T-helper 1 cell (primary cell): ENCODE measurements at regions not wholly inside any gene's neighbourhood (a gene's known extent, or its start where the extent isn't known, plus 50 kb on each side); places are given as distances from the start of the nearest gene placed in this dataset.
A peak's percentile ranks its signal among the peaks of the same experiment; 100 is the strongest.

Experiments used
- DNase-seq, 5 donors: peaks; one replicate each; pipeline ENCODE4 v3.0.0-alpha.2; 2012 to 2020

GRCh38 chr13:22135446-22135845 is 464.6 kb downstream of the FGF9 start:
- DNase-seq = no peak

- DNase-seq = no peak
Measured at GRCh38 chr13:22137361-22138050, 466.6 kb downstream of the FGF9 start.

- no peak for DNase-seq
Measured at GRCh38 chr13:22138947-22139346, 468.1 kb downstream of the FGF9 start.

- DNase-seq = no peak
Measured at GRCh38 chr13:22141716-22142115, 470.8 kb downstream of the FGF9 start.

- DNase-seq = no peak
Measured at GRCh38 chr13:22143671-22144070, 472.8 kb downstream of the FGF9 start.

GRCh38 chr13:22144806-22145205 is 473.9 kb downstream of the FGF9 start:
- DNase-seq = no peak

- no peak for DNase-seq
Measured at GRCh38 chr13:22148187-22148586, 477.3 kb downstream of the FGF9 start.

GRCh38 chr13:22152751-22153150 is 481.9 kb downstream of the FGF9 start:
- no peak for DNase-seq

- no peak for DNase-seq
Measured at GRCh38 chr13:22154041-22154440, 483.2 kb downstream of the FGF9 start.

GRCh38 chr13:22161871-22162270 is 491.0 kb downstream of the FGF9 start:
- peak in 1 of 5 donors; percentile 23 for DNase-seq

GRCh38 chr13:22162889-22163288 is 492.0 kb downstream of the FGF9 start:
- peak in 1 of 5 donors; percentile 37 for DNase-seq

- no peak for DNase-seq
Measured at GRCh38 chr13:22168437-22169190, 497.7 kb downstream of the FGF9 start.

- no peak for DNase-seq
Measured at GRCh38 chr13:22169473-22169872, 498.6 kb downstream of the FGF9 start.

GRCh38 chr13:22173610-22174009 is 502.7 kb downstream of the FGF9 start:
- DNase-seq = no peak

- DNase-seq = no peak
Measured at GRCh38 chr13:22175241-22175640, 504.4 kb downstream of the FGF9 start.

GRCh38 chr13:22175815-22176214 is 504.9 kb downstream of the FGF9 start:
- no peak for DNase-seq

GRCh38 chr13:22176968-22177520 is 506.2 kb downstream of the FGF9 start:
- no peak for DNase-seq

GRCh38 chr13:22178878-22179277 is 508.0 kb downstream of the FGF9 start:
- DNase-seq = no peak

- no peak for DNase-seq
Measured at GRCh38 chr13:22187329-22187728, 516.5 kb downstream of the FGF9 start.

- DNase-seq = no peak
Measured at GRCh38 chr13:22189176-22190048, 518.5 kb downstream of the FGF9 start.

- DNase-seq = no peak
Measured at GRCh38 chr13:22193070-22193469, 522.2 kb downstream of the FGF9 start.

GRCh38 chr13:22194106-22194805 is 523.4 kb downstream of the FGF9 start:
- no peak for DNase-seq
